Ishikawa (cell line): ENCODE measurements at regions not wholly inside any gene's neighbourhood (a gene's known extent, or its start where the extent isn't known, plus 50 kb on each side); places are given as distances from the start of the nearest gene placed in this dataset.

Experiments
- CEBPB ChIP-seq: IDR thresholded peaks from 2 replicates; pipeline ENCODE4 v1.6.1; 2012
- YY1 ChIP-seq: IDR thresholded peaks from 2 replicates; pipeline ENCODE4 v1.6.1; 2012; ENCODE audit warnings: low read depth
- TF ChIP-seq, protein P1 (sequence below): IDR thresholded peaks from 2 replicates; pipeline ENCODE4 v1.6.1; 2012; ENCODE audit warnings: low read depth, mild to moderate bottlenecking
- TF ChIP-seq, protein P2 (sequence below): IDR thresholded peaks from 2 replicates; pipeline ENCODE4 v1.6.1; 2012

DNA sequence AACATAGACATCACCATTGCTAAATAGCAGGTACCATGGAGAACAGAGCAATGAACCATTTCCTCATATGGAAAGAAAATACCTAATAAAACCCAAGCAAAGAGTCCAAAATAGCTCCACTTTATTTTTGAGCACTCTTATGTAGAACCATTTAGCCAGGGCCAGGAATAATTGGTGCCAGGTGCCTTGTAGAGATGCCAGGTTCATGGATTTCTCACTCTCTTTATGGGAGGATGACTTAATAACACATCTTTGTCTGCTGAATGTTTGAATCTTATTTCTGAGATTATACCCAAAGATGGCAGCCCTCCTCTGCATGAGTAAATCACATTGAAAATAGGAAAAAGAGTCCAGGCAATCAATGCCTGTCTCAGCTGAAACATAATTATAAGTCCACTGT, 212.3 kb upstream of the SFRP2 start:
- TF ChIP-seq YY1 (no peak), CEBPB (no peak)
- TF ChIP-seq, protein P1, sequence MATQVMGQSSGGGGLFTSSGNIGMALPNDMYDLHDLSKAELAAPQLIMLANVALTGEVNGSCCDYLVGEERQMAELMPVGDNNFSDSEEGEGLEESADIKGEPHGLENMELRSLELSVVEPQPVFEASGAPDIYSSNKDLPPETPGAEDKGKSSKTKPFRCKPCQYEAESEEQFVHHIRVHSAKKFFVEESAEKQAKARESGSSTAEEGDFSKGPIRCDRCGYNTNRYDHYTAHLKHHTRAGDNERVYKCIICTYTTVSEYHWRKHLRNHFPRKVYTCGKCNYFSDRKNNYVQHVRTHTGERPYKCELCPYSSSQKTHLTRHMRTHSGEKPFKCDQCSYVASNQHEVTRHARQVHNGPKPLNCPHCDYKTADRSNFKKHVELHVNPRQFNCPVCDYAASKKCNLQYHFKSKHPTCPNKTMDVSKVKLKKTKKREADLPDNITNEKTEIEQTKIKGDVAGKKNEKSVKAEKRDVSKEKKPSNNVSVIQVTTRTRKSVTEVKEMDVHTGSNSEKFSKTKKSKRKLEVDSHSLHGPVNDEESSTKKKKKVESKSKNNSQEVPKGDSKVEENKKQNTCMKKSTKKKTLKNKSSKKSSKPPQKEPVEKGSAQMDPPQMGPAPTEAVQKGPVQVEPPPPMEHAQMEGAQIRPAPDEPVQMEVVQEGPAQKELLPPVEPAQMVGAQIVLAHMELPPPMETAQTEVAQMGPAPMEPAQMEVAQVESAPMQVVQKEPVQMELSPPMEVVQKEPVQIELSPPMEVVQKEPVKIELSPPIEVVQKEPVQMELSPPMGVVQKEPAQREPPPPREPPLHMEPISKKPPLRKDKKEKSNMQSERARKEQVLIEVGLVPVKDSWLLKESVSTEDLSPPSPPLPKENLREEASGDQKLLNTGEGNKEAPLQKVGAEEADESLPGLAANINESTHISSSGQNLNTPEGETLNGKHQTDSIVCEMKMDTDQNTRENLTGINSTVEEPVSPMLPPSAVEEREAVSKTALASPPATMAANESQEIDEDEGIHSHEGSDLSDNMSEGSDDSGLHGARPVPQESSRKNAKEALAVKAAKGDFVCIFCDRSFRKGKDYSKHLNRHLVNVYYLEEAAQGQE: no peak
- TF ChIP-seq, protein P2, sequence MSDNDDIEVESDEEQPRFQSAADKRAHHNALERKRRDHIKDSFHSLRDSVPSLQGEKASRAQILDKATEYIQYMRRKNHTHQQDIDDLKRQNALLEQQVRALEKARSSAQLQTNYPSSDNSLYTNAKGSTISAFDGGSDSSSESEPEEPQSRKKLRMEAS: no peak
